RCC 7860 (cell line): ENCODE measurements at regions not wholly inside any gene's neighbourhood (a gene's known extent, or its start where the extent isn't known, plus 50 kb on each side); places are given as distances from the start of the nearest gene placed in this dataset.
A peak's percentile ranks its signal among the peaks of the same experiment; 100 is the strongest.

Experiments
- DNase-seq: peaks from one replicate; pipeline ENCODE4 v3.0.0-alpha.2; 2015; ENCODE audit warnings: low spot score
- FAIRE-seq: peaks from 2 replicates; lab custom pipeline; 2012; peaks lifted over from hg19 to GRCh38; lab: Jason Lieb, UNC

DNA sequence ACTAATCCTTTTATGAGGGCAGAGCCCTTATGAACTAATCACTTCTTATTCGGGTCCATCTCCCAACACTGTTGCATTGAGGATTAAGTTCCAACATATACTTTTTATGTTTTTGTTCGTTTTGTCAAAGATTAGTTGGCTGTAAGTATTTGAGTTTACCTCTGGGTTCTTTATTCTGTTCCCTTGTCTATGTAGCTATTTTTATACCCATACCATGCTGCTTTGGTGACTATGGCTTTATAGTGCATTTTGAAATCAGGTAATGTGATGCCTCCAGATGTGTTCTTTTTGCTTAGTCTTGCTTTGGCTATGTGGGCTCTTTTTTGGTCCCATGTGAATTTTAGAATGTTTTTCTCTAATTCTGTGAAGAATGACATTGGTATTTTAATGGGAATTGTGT, 166.4 kb upstream of the KCNMB2 start:
- no peak for DNase-seq
- FAIRE-seq, result no peak

DNA sequence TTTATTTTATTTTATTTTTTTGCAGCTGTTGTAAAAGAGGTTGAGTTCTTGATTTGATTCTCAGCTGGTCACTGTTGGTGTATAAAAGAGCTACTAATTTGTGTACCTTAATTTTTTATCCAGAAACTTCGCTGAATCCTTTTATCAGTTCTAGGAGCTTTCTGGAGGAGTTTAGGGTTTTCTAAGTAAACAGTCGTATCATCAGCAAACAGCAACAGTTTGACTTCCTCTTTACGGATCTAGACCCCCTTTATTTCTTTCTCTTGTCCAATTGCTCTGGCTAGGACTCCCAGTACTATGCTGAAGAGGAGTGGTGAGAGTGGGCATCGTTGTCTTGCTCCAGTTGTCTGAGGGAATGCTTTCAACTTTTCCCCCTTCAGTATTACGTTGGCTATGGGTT, 165.8 kb upstream of the KCNMB2 start:
- no peak for DNase-seq
- FAIRE-seq, result no peak

GRCh38 chr3:178381555-178381954, 154.7 kb upstream of the KCNMB2 start:
- FAIRE-seq (no peak), DNase-seq (no peak)

DNA sequence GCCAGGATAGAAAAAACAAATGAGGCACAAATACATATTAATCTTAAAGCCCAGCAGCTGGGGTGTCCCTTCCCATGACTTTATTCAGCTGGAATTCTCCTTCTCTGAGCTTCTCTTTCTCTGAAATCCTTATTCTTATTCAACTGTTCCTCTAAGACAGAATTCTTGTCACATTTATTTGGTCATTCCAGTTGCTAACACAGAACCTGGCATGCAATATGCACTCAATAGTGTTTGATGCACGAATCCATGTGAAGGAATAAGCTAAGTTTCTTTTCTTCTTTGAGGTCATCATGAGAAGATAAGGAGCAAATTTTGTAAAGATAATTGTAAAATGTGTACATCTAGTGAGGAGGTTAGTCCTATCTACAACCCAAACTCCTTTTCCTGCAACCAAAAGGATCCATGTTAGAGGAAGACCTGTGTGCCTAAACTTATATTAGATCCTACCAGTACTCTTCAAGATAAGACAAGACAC, 154.2 kb upstream of the KCNMB2 start:
- FAIRE-seq (no peak), DNase-seq (no peak)

DNA sequence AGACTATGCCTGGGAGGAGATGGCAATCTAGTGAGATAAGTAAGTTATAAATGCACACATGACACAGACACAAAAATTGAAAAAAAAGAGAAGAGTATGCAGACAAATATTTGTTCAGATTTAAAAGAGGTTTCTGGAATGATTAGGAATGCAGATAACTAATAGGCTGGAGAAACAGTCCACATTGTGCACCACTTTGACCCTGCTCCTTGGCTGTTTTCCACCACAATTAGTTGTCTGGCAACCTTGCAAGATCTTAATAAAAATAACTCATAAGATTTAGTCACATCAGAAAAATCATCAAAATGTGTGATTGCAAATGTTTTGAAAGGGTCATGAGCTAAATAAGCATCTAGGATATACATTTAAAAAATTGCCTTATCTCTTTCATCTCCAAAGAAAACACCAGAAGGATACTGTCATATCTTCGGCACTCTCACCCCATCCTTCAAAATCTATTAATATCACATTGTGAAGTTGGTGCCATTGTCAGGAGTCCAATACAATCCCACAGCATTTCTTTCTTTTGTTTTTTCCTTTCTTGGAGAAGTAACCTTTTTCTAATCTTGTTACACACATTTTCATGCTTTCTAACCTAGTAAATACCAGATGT, 153.7 kb upstream of the KCNMB2 start:
- DNase-seq (no peak), FAIRE-seq (no peak)

DNA sequence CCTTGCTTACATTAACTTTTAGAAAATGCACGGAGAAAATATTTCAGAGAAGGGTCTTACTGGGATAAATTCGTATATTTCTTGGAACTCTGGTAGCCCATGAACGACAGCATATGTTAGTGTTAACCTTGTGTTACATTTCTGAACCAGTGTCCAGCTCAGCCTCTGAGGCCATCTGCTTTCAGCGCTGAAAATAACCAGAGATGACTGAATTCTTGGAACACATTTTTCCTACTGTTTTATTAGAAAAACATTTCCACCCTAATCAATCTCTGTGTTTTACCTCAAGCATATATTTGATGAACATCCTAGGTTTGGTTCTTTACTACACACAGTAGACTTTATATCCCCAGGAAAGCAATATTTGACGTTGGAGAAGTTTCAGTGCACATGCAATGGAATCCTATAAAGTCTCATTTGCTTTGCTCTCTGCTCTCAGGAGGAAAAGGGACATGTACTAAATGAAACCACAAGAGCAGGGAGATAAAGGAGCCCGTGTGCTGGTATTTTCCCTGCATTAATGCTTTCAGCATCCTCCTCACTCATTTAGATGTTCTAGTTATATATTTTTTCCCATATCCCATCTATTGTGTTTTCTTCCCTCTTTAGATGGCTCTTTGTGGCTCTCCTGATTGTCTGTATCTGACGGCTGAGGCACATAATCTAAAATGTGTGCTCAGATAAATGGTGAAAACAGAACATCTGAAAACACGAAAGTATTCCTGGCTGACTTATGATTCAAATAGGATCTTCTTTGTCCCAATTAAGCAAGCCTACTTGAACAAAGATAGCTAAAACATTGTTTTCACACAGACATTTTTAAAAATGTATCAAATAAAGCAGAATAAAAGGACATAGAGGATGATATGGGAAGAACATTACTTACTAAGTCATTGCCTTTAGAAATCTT, 151.7 kb upstream of the KCNMB2 start:
- FAIRE-seq (no peak), DNase-seq (no peak)

DNA sequence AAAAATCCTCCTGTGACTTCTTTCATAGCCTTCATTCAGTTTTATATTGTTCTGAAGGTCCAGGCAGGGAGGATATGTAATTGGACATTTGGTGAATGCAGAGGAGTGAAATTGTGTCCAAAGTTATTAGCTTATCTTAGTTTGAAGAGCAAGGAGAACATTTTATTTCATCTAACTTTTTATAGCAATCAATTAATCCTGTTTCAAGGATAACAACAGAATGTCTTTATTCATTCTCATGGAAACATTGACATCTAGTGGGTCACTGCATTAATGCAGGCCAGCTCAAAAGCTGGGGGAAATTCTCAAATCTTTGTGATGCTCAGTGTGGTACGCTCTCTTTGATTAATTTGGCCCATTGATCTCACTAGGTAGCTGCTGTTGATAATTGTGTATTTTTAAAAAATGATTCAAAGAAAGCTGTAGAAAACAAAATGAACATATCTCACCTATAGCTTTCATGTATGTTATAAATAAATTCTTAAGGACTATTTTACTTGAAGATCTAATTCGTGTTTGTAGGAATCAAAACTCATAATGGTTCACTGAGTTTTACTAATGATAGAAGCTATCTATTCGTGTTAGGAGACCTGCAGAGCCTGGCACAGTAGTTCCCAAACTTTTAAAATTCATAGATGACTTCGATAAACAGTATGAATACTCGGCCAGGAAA, 150.8 kb upstream of the KCNMB2 start:
- FAIRE-seq (peak; percentile 78), DNase-seq (peak; percentile 26)

- FAIRE-seq (no peak), DNase-seq (no peak)
Observed at GRCh38 chr3:178386401-178386800, 149.8 kb upstream of the KCNMB2 start.

DNA sequence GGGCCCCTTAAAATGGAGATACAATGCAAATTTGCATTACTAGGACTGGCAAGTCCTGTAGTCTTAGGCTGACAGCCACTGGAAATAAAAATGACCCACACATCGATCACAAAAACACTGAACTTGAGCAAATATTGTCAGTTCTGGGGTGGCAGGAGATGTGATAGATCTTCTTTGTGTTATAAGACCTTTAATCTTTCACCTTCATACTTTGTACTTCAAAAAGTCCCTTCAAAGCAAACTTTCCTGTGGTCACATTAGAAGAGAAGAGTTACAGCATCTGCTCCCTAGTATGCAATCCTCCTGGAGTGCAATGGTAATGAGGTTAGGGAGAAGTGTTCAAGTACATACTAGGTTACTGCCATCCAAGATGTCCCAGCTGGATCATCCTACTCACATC, 149.4 kb upstream of the KCNMB2 start:
- DNase-seq, result no peak
- FAIRE-seq, result no peak

DNA sequence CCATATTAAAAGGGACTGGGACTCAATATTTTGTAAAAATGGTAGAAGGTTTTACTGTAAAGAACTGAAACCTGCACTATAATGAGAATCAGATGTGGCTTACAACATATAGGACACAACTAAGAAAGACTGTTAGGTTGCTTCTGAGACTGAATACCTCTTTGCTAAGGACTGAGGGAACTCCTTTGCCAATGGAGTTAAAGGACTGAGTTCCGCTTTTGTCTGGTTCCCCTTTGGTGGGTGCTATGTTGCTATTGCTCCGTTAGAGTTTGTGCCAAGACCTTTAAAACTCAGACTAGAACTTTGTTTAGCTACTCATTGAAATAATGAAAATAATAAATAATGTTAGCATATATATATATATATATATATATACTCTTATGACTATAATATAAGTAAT, 147.8 kb upstream of the KCNMB2 start:
- FAIRE-seq (no peak), DNase-seq (no peak)

- DNase-seq (no peak), FAIRE-seq (no peak)
Observed at GRCh38 chr3:178389258-178389657, 147.0 kb upstream of the KCNMB2 start.

- FAIRE-seq (no peak), DNase-seq (no peak)
Observed at GRCh38 chr3:178392511-178392926, 143.7 kb upstream of the KCNMB2 start.

GRCh38 chr3:178393146-178393545, 143.1 kb upstream of the KCNMB2 start:
- DNase-seq (no peak), FAIRE-seq (no peak)

GRCh38 chr3:178393824-178394223, 142.4 kb upstream of the KCNMB2 start:
- no peak for DNase-seq
- FAIRE-seq, result no peak

- FAIRE-seq (no peak), DNase-seq (no peak)
Observed at GRCh38 chr3:178396318-178396717, 139.9 kb upstream of the KCNMB2 start.

DNA sequence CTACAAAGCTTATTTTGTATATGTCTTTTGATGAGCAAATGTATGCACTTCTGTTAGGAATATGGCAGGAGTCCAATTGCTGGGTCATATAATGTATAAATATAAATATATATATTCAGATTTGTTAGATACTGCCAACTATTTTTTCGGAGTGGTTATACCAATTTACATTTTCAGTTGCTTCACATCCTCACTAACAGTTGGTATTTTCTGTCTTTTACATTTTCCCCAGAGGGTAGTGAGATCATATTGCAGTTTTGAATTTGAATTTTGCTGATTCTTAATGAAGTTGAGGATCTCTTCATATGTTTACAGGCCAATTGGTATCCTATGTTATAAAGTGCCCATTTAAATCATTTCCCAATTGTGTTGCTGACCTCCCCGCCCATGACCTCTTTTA, 139.0 kb upstream of the KCNMB2 start:
- DNase-seq (no peak), FAIRE-seq (no peak)

DNA sequence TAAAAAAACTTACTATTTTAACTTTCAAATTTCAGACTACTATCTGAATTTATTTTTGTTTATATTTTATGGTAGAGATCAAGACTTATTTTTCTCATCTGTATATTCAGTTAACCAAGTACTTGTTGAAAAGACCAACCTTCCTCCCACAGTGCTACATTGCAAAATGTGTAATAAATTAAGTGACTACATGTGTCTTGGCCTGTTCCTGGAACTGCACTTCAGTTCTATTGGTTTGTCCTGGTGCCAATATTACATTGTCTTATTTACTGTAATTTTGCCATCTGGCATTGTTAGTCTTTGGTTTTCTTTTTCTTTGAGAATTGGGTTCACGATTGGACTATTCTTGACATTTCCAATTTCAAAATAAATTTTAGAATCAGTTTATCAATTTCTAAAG, 138.4 kb upstream of the KCNMB2 start:
- no peak for FAIRE-seq
- DNase-seq, result no peak

DNA sequence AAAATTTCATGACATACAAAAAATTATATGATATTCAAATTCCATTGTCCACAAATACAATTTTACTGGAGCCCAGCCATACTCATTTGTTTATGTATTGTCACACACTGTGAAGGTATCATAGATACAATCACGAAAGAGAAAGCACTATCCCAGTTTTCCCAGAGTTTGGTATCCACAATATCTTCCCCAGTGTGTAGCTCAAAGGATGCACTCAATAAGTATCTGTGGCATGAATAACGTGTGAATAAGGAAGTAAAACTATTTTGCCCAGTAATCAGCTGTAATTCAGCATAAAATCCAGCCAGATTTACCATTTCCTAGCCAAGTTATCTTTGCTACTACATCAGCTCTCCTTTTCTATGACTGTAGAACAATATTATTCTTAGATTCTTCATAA, 131.3 kb upstream of the KCNMB2 start:
- DNase-seq (no peak), FAIRE-seq (no peak)

GRCh38 chr3:178405531-178405930, 130.7 kb upstream of the KCNMB2 start:
- DNase-seq (no peak), FAIRE-seq (no peak)

- FAIRE-seq (no peak), DNase-seq (no peak)
Observed at GRCh38 chr3:178406206-178406605, 130.0 kb upstream of the KCNMB2 start.

DNA sequence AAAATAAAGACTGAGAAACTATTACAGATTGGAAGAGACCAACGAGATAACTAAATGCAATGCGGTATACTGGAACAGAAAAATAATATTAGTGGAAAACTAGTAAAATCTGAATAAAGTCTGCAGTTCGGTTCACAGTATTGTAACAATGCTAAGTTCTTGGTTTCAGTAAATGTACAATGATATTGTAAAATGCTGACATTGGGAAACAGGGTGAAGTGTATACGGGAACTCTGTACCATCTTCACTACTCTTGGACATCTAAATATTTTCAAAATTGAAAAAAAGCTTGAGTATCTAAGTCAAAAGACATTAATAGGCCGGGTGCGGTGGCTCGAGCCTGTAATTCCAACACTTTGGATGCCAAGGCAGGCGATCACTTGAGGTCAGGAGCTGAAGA, 120.9 kb upstream of the KCNMB2 start:
- FAIRE-seq, result no peak

GRCh38 chr3:178417736-178418135, 118.5 kb upstream of the KCNMB2 start:
- DNase-seq (no peak), FAIRE-seq (no peak)

More for the DNA sequence above, 120.9 kb upstream of the KCNMB2 start:
- no peak for DNase-seq
